ENCODE measurements at regions not wholly inside any gene's neighbourhood (a gene's known extent, or its start where the extent isn't known, plus 50 kb on each side); places are given as distances from the start of the nearest gene placed in this dataset.

DNA sequence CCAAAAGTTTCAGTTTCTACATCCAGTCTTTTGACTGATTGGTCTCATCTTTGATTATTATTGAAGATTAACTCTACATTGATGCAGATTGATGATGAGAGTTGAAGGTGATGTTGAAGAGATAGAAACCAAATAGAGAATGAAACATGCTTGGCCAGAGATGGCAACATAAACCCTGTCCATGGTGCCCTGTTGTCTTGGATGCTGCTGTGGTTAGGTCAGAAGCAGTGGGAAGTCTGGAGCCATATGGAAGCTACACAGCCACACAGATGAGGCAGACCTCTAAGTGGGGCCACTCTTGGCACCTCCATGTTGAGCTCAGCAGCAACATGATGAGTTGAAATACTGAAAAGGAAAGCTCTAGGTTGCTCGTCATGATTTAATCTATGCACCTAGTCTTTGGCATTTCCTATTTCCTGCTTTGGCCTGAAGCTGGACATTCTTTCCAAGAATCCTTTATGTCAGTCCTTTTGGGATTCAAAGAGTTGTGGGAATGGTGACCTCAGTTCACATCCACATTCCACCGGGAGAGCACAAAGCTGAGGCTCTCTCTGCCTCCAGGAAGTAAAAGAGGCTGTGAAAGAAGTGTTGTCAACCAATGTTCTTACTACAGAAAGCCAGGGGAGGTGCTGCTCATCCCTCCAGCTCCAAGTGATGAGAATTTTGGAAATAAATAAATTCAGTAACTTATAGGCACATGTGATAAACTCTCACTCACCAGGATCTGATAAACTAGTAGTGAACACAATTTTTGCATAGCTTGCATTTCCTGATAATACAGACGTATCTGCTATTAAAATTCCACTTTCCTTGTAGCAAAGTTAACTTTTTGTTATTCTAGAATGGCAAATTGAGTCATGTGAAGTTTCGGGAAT lies 127.7 kb upstream of the MAF start:
- ATAC-seq (no peak), DNase-seq (ENCODE audit: low spot score) (no peak)
- H3K27ac Mint-ChIP-seq: no peak overlapping the region
- no peak for TF ChIP-seq PRRX2 (CRISPR knock-in tag; IDR thresholded peaks at IDR 0.05)
- TF ChIP-seq RORB (CRISPR knock-in tag; IDR thresholded peaks at IDR 0.05): no peak
- TF ChIP-seq GTF2I (CRISPR knock-in tag; conservative IDR thresholded peaks at IDR 0.05): no peak
- TF ChIP-seq, protein P1, sequence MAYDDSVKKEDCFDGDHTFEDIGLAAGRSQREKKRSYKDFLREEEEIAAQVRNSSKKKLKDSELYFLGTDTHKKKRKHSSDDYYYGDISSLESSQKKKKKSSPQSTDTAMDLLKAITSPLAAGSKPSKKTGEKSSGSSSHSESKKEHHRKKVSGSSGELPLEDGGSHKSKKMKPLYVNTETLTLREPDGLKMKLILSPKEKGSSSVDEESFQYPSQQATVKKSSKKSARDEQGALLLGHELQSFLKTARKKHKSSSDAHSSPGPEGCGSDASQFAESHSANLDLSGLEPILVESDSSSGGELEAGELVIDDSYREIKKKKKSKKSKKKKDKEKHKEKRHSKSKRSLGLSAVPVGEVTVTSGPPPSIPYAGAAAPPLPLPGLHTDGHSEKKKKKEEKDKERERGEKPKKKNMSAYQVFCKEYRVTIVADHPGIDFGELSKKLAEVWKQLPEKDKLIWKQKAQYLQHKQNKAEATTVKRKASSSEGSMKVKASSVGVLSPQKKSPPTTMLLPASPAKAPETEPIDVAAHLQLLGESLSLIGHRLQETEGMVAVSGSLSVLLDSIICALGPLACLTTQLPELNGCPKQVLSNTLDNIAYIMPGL (CRISPR knock-in tag; IDR thresholded peaks at IDR 0.05): no peak
- TF ChIP-seq ATF6 (CRISPR knock-in tag; IDR thresholded peaks at IDR 0.05): no peak
- TF ChIP-seq CREM (CRISPR knock-in tag; IDR thresholded peaks at IDR 0.05): no peak
- TF ChIP-seq TEAD1 (CRISPR knock-in tag; IDR thresholded peaks at IDR 0.05): no peak
- no peak for TF ChIP-seq AFF4 (CRISPR knock-in tag; IDR thresholded peaks at IDR 0.05; ENCODE audit: borderline replicate concordance)
- TF ChIP-seq, protein P2, sequence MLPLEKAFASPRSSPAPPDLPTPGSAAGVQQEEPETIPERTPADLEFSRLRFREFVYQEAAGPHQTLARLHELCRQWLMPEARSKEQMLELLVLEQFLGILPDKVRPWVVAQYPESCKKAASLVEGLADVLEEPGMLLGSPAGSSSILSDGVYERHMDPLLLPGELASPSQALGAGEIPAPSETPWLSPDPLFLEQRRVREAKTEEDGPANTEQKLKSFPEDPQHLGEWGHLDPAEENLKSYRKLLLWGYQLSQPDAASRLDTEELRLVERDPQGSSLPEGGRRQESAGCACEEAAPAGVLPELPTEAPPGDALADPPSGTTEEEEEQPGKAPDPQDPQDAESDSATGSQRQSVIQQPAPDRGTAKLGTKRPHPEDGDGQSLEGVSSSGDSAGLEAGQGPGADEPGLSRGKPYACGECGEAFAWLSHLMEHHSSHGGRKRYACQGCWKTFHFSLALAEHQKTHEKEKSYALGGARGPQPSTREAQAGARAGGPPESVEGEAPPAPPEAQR (CRISPR knock-in tag; IDR thresholded peaks at IDR 0.05): no peak
- TF ChIP-seq, protein P3, sequence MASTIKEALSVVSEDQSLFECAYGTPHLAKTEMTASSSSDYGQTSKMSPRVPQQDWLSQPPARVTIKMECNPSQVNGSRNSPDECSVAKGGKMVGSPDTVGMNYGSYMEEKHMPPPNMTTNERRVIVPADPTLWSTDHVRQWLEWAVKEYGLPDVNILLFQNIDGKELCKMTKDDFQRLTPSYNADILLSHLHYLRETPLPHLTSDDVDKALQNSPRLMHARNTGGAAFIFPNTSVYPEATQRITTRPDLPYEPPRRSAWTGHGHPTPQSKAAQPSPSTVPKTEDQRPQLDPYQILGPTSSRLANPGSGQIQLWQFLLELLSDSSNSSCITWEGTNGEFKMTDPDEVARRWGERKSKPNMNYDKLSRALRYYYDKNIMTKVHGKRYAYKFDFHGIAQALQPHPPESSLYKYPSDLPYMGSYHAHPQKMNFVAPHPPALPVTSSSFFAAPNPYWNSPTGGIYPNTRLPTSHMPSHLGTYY (CRISPR knock-in tag; IDR thresholded peaks at IDR 0.05): no peak
- no peak for TF ChIP-seq ZNF416 (CRISPR knock-in tag; IDR thresholded peaks at IDR 0.05)
- no peak for TF ChIP-seq ZMAT4 (CRISPR knock-in tag; IDR thresholded peaks at IDR 0.05)
- TF ChIP-seq SMAD3 (CRISPR knock-in tag; IDR thresholded peaks at IDR 0.05; ENCODE audit: borderline replicate concordance): no peak
- TF ChIP-seq ZNF219 (CRISPR knock-in tag; IDR thresholded peaks at IDR 0.05; ENCODE audit: borderline replicate concordance): no peak
- no peak for TF ChIP-seq ZBTB43 (CRISPR knock-in tag; IDR thresholded peaks at IDR 0.05)
- TF ChIP-seq RELA (CRISPR knock-in tag; IDR thresholded peaks at IDR 0.05; ENCODE audit: borderline replicate concordance): no peak
- TF ChIP-seq E2F4 (CRISPR knock-in tag; IDR thresholded peaks at IDR 0.05; ENCODE audit: borderline replicate concordance, low read depth): no peak
- no peak for TF ChIP-seq MXD4 (CRISPR knock-in tag; IDR thresholded peaks at IDR 0.05; ENCODE audit: borderline replicate concordance)
- no peaks in the 10 kb centered on the region for H3K36me3 Mint-ChIP-seq
- 0 out of 2 replicates have a peak, but pooled peaks cover 2% of the 10 kb centered on the region for H3K27me3 Mint-ChIP-seq (ENCODE audit: low read depth)
- no peak overlapping the region for H3K4me3 Mint-ChIP-seq
- CTCF ChIA-PET: no interaction called here
- H3K9me3 Mint-ChIP-seq: peaks cover 18% of the 10 kb centered on the region; the same call in 1 of the 2 replicates
- POLR2A ChIA-PET: no interaction called here
- peaks cover 7% of the 10 kb centered on the region for H3K4me1 Mint-ChIP-seq

Data from WTC11 (cell line).